Midbrain (tissue), 1 donor: ENCODE measurements at regions not wholly inside any gene's neighbourhood (a gene's known extent, or its start where the extent isn't known, plus 50 kb on each side); places are given as distances from the start of the nearest gene placed in this dataset.
"Not testable (repeated sequence)": the region's sequence is repeated elsewhere in the genome, so short reads cannot be mapped to it uniquely, and the experiment has no call there.

ENCODE experiments used
- DNase-seq: peaks from one replicate; lab custom pipeline; 2025; lab: John Stamatoyannopoulos, UW

DNA sequence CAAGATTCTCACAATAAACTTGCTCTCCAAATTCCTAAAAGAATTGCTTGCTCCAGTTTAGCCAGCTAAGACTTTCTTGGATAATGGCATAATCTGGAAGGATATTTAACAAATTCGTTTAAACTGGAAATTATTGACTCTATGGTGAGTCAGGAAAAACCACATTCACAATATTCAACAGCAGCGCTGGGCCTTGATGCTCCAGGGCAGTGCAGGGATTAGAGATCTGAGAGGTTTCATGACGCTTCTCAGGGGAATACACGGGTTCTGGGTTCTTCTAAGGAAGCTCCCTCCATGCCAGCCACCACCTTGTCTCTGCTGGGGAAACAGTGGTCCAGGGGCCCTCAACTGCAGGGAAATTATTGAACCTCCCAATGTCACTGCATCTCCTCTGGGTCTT, 123.3 kb upstream of the FAM20C start:
- DNase-seq = not testable (repeated sequence)

DNA sequence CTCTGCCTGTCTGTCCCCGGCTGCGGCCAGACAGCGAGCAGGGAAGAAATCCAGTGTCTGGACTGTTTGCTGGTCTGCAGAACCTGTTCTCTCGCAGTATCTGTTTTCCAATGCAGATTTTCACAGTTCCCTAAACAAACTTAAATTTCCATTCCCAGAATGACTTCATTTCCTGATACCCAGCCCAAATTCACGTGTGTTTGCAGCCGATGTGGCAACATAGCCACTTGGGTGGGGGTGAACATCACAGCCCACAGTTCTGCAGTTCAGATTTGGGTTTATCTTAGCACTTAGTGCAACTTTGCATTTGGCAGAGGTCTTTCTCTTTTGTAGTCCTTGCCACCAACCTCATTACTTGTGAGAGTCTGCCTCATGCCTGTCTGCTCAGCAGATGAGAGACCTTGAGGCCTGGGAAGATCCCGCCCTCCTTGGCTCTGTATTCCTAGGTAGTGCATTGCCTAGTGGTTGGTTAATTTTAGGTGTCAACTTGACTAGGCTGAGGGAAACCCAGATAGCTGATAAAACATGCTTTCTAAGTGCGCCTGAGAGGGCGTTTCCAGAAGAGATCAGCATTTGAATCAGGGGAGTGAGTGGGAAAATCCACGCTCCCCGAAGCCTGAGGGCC, 122.8 kb upstream of the FAM20C start:
- not testable (repeated sequence) for DNase-seq

DNA sequence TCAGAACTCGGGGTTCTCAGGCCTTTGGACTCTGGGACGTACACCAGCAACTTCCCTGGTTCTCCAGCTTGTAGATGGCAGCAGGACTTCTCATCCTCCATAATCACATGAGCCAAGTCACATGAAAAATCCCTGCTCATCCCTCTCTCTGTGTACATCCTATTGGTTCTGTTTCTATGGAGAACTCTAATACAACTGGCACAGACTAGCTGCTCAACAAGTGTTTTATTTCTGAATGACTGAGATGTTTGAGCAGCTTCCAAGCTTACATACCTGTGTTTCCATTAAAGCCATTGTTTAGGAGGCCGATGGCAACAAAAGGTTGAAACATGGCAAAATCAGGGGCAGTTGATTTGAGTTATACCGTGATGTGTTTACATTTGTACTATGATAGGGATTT, 122.2 kb upstream of the FAM20C start:
- DNase-seq = not testable (repeated sequence)

DNA sequence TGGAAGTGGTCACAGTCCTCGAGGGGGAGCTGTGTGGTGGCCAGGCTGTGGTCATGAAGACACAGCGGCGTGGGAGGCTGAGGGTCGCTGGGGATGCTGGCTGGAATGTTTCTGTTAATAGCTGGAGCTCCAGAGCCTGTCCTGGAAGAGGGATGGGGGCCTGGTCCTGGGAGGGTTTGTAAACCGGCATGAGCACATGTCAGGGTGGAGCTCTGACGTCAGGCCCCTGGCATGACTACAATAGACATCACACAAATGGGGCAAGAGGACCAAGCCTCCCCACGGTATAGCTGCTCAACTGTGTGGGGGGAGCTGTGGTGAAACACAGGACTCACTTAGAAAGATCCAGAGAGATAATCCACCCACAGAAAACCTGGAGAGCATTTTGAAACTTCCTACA, 121.4 kb upstream of the FAM20C start:
- DNase-seq = not testable (repeated sequence)

DNA sequence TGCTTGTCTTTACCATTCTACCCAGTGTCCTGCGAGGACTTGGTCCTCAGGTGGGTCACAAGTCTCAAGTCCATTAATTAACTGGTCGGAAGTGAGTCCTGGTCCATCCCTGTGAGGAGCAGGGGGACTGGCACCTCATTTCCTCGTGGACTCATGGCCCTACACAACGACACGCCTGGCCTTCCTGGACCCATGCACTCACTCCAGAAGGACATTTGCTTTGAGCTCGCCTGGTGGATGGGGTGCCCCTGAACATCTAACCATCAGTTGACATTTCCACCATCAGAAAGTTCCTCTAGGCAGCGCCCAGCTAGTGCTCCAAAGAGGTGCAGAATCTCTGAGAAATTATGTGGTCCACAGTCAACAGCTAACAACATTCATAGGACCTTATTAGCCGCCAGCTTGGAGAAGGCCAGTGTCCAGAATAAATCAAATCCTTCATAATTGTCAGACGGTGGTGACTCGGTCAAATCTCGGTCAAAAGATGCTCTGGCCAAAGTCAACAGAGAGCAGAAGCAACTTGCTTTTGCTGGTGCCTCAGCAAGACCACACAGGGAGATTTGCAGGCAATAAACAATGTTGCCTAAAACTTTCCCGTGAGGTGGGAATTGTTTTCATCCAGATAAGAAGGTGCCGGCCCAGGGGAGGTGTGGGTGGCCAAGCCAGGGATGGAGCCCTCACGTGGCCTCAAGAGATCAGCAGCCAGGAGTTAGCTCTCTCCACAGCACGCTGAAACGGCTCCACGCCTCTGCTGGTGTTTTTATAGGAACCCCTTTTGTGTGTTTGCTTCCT, 119.9 kb upstream of the FAM20C start:
- not testable (repeated sequence) for DNase-seq

DNA sequence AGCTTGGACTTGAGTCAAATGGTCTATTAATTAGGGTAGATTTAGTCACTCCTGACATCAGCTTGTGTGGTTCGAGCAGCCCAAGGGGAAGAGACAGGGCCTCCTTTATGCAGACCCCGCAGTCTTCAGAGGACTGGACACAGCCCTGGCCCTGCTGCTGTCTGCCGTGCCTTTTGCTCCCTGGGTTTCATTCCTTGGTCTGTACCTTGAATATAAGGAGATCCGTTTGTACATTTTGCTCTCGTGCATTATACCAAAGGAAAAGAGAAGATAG, 119.4 kb upstream of the FAM20C start:
- not testable (repeated sequence) for DNase-seq

DNA sequence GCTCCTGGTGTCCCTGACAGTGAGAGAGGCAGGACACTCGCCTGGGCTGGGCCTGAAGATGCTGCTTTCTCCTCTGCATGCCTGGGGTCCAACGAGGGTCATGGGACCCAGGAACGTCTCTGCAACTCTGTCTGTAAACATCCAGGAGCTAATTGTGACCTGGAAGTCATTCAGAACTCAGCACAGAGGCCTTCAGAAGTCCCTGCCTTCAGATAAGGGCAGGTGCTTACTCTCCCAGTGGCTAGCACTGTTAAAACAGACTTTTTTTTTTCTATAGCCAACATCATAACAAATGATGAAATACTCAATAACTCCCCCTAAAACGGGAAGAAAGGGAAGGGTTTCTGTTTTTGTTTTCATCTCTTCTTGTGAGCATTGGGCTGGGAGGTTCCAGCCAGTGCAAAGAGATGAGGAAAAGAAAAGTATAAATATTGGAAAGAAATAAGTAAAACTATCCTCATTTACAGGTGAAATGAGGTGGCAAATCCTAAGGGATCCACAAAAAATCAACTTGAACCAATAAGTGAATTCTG, 118.3 kb upstream of the FAM20C start:
- DNase-seq = not testable (repeated sequence)

DNA sequence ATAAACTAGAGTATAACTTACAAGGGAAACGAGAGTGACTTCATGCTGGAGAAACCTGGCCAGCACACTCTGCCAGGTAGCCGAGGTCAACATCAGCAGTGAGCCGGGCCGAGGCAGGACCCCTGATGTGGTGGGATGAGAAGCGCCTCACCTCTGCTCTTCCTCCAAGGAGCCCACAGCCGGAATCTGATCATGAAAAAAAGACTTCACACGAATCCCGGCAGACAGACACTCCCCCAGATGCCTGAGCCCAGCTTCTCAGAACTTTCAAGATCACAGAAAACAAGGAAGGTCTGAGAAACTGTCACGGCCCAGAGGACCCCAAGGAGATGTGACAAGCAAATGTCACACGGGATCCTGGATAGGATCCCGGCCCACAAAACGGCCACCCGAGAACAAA, 116.9 kb upstream of the FAM20C start:
- DNase-seq = not testable (repeated sequence)

DNA sequence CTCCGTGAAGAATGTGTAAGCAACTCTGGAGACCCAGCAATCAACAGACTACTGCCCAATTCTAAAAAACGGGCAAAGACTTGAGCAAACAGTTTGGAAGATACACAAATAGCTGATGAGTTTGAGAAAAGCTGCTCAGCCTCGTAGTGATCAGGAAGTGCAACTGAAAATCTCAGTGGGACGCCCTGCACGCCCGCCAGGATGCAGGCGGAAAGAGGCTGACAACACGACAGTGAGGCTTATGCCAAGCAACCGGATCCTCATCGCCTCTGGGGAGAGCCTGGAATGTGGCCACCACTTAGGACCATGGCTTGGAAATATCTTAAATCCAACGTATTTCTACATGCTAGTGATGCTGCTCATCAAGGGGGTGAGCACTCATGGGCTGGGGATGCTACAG, 116.2 kb upstream of the FAM20C start:
- not testable (repeated sequence) for DNase-seq

DNA sequence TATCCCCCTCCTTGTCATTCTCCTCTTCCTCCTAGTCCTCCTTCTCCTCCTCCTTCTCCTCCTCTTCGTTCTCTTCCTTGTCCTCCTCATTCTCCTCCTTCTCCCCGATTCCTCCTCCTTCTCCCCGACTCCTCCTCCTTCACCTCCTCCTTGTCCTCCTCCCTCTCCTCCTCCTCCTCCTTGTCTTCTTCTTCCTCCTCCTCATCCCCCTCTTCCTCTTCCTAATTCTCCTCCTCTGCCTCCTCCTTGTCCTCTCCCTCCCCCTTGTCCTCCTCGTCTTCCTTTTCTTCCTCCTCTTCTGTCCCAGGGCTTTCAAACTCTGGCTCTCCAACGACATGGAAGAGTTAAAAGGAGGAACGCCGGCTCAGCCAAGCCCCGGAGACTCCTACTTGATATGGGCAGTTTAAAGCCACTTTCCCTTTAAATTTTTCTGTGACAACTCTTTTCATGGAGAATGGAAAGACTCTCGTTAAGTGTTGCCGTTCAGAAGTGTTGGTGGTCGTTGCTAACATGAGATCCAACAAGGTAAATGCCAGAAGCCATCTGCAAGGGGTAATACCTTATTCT, 115.5 kb upstream of the FAM20C start:
- DNase-seq = not testable (repeated sequence)

DNA sequence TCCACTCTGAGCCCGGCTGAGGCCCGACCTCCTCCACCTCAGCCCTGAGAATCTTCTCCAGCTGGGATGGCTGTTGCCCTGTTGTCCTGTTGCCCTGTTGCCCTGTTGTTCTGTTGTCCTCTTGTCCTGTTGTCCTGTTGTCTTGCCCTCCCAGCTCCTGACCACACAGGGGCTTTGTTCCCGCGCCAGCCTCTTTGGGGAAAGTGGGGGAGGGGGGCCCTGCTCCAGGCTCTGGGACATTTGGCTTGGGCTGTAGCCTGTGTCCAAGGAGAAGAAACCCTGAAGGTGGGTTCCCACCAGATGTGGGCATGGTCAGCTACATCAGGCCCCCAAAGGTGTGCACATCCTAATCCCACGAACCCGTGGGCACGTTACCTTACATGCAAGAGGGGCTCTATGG, 113.5 kb upstream of the FAM20C start:
- DNase-seq = not testable (repeated sequence)

DNA sequence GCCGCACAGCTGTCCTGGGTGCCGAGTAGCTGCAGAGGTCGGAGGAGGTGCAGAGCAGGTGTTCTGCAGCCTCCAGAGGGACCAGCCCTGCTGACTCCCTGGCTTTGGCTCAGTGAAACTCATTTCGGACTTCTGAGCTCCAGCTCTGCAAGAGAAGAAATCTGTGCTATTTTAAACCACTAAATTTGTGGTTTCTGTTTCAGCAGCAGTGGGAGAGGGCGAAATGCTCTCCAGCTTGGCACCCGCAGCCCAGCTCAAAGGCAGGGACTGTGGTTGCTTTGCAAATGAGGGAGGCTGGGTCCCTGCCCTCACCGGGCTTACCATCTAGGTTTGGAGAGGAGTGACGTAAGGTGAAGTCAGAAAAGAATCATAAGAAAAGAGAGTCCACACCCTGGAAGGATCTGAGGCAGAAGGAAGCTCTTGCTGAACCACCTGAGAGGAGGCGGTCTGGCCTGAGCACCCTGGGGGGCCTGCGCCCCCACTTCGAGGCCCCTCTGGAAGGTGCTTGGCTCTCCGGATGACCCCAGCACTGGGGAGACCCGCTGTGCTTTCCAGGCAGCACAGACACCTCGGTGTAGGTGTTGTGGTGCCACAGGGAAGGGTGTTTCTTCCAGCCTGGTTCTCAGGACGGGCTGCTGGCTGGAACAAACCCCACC, 112.8 kb upstream of the FAM20C start:
- DNase-seq = not testable (repeated sequence)

DNA sequence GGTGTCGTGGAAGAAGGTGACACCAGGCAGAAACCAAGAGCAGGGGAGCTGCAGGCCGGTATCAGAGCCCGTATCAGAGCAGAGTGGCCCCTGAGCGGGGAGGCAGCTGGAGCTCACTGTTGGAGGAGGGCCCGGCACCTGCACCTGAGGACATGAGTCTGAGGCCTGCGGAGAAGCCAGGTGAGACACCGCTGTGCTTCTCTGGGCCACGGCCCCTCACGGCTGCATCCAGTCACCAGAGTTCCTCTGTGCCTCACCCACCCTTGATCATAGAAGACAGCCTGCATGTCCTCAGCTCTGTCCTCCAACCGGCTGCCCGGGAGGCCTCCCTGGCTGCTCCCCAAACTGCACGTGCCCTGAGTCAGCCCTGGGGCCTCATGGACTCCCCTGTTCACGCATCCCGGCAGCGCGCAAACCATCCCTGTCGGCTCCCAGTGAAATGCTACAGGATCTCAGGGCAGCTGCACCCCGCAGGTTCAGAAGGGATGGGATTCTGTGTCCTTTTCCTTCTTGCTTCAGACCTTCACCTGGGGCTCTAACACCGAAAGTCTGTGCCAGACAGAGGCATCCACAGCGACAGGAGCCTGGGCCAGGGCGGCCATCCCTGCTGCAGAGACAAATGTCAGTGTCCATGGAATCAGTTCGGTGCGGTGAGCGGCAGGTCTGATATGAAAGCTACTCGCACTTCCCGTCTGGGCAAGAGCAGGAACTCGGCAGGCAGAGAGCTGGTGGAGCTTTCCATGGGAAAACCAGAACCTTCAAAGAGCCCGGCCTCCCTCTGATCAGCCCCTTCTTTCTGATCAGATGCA, 111.9 kb upstream of the FAM20C start:
- DNase-seq = no peak

DNA sequence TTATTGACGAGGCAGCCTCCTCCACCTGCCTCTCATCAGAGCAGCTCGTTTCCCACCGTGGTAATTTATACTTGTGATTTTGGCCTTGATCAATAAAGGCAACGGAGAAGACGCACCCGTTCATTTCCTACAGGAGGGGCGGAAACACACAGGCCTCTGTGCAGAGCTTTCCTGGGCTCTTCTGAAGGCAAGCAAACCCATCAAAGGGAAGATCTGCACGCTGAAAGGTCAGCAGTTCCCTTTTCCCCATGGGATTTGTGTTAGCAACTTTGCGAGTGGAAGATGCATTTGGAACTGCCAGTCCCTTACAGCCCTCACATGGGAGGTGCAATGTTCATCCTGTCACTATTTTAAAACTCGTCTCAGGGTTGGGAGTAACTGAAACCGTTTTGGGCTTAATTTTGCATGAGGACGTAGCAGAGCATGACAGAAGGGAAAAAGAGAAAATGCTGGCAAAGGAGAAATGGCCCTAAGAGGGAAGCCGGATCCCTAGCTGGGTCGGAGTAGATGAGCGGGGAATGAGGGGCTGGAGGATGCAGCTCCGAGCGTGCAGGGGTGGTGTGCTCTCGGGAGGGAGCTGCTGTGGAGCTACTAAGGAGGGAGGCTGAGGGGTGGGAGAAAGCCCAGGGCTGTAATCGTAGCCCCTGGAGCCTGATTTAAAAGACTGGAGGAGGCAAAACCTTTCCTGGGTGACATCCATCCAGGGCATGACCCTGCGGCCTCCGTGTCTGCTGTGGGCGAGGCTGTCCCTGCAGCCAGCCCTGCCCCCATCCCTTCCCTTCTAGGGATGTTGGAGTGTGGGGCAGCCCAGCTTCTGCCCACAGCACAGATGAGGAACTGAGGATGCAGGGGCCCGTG, 111.1 kb upstream of the FAM20C start:
- no peak for DNase-seq

DNA sequence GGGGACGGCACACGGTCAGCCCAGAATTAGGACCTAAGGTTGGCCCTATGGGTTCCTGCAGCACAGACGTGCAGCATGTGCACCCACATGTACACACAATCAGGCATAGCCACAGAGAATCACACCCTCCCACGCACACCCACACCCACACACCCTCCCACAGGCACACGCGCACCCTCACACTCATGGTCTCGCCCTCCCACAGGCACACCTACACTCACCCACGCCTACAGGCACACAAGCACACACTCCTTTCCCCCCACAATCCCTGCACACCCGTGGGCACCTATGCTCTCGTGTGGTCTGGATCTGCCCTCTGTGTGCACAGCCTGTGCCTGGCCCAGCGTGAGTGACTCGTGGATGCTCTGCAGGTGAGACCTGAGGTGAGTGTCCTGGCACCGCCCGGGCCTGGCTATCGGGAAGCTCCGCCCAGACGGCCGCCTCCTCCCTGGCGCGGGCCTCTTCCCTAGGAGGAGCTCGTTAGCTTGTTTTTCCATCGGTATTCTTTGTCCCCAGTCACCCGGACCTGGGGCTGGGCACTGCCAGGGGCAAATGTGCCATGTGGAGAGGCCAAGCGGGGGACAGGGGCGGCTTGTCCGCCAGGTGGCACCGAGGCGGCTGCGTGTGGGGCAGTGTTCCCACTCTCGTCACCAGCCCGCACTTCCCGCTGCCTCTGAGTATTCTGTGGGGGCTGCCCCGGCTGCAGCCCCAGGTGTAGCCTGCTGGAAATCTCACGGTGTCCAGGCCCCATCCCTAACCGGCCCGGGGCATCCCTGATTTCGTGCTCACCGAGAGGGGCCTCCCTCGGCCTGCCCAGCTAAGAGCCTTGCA, 110.2 kb upstream of the FAM20C start:
- DNase-seq = no peak

DNA sequence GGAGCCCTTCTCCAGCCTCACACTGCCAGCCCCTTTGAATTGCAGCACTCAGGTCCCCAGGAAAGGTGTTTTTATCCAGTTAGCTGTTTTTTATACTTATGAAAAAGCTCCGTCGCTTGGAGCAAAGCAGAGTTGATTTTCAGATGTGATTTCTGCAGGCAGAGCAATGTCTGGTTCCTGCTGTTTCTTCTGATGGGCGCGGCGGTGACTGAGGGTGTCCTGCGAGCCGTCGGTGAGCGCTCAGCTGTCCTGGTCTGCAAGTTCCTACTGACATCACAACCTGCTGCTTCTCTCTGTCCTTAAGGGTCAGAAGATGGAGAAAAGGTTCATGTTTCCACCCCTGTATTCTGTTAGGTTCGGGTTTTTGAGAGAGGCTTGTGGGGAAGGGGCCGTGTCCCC, 109.6 kb upstream of the FAM20C start:
- DNase-seq = no peak

DNA sequence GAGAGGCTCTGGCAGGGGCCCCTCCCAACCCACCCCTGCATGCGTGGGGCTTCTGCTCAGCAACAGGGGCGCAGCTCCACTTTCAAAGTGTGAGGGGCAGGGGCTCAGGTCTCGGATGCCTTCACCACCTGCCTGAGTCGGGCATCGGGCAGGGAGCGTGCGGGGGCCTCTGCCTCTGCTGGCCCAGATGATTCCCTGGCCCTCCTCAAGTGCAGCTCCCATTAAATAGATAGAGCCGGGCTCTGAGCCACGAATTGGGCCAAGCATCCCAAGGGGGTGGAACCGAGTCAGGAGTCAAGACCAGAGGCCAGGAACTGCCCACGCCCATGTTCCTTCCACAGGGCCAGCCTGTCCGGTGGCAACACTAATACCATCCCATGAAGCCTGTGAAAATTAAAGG, 108.9 kb upstream of the FAM20C start:
- DNase-seq = no peak

DNA sequence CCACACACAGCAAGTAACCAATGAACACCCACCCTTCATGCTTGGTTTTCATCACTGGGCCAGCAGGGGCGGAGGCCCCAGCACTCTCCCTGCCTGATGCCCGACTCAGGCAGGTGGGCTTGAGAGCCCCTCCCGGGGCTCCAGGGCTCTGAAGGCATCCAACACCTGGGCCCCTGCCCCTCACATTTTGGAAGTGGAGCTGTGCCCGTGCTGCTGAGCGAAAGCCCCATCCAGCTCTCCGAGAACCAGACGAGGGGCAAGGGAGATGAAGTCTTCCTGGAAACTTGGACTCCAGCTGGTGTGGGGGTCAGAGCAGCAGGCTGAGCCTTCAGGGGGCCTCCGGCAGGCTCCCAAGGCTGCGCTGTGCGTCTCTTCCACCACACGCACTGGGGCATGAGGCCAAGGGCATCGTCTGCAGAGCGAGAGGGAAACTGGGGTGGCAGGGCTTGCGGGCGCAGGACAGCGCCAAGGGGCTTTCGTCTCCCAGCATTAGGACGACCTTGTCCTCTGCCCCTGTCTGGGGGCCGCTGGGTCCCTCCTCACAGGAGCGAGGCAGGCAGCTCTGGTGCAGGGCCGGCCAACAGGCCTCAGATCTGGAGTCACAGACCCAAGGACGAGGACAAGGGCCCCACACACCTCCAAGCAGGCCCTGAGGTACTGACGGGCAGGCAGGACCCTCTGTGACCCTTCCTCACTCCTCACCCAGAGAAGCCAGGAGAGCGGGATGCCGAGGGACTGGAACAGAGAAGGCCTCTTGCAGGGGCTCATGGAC, 108.3 kb upstream of the FAM20C start:
- no peak for DNase-seq

DNA sequence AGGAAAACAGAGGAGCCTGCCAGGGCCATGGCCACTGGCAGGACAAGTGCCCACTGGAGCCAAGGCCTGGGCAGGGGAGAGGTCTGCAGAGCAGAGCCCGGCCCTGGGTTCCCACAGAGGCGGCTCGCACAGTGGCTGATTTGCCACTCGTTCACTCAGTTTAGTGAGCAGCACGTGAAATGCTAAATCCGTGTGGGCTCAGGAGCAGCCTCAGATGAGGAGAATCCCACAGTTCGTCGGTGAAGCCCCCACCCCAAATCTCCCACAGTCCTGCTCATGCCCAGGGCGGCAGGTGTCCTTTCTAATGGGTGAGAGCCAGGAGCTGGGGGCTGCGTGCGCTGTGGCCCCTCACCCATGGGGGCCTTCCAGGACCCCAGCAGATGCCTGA, 107.7 kb upstream of the FAM20C start:
- DNase-seq = no peak
